ENCODE measurements at regions not wholly inside any gene's neighbourhood (a gene's known extent, or its start where the extent isn't known, plus 50 kb on each side); places are given as distances from the start of the nearest gene placed in this dataset.

DNA sequence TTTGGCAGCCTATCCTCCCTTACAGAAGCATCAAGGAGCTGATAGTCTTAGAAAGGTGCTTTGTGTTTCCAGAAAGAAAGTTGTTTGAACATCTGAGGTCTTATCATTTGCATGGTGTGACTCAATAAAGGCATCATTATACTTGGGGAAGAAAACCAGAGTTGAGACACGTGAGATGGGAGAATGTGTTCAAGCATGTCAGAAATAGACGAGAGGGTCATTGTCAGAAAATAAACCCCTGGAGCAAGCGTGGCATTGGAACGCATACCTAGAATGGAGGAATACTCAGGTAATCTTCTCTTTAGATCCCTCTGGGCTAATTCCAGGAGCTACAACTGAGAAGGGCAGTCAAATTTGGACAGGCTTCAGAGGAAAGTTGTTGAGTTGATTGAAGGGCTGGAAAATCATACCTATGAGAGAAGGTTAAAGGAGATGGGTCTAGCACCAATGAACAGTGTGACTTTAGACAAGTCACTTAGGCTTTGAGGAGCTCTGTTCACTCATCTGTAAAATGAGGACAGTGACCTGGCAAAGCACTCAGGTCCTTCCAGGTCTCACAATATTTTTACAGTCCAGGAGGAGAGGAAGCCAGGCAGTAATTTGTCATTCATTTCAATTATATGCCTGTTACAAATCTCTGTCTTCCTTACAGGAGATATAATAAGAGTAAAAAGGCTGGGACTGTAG lies 101.3 kb upstream of the C1orf21 start:
- no peak overlapping the region for H3K27ac Mint-ChIP-seq (ENCODE audit: unreplicated experiment)
- intact Hi-C loops (cut with micrococcal nuclease; ENCODE audit: unreplicated experiment), result no loop called here
- DNase-seq, result no peak
- peaks cover 2% of the 10 kb centered on the region for H3K9me3 Mint-ChIP-seq (ENCODE audit: low read depth, unreplicated experiment)
- no peaks in the 10 kb centered on the region for H3K27me3 Mint-ChIP-seq (ENCODE audit: unreplicated experiment)
- CTCF ChIA-PET, result no interaction called here
- no peaks in the 10 kb centered on the region for H3K36me3 Mint-ChIP-seq (ENCODE audit: insufficient read depth, unreplicated experiment)
- no peaks in the 10 kb centered on the region for H3K4me1 Mint-ChIP-seq (ENCODE audit: low read depth, unreplicated experiment)
- no peak overlapping the region for H3K4me3 Mint-ChIP-seq (ENCODE audit: low read depth, unreplicated experiment)
- BruUV-seq (replicated peaks), result no TSS peak
- TF ChIP-seq CTCF (IDR thresholded peaks at IDR 0.05; ENCODE audit: unreplicated experiment), result no peak

- intact Hi-C loops (cut with micrococcal nuclease; ENCODE audit: unreplicated experiment), result no loop called here
- Mint-ChIP-seq H3K9me3 (ENCODE audit: low read depth, unreplicated experiment) (peaks cover 2% of the 10 kb centered on the region), H3K27me3 (ENCODE audit: unreplicated experiment) (no peaks in the 10 kb centered on the region), H3K4me3 (ENCODE audit: low read depth, unreplicated experiment) (no peak overlapping the region), H3K36me3 (ENCODE audit: insufficient read depth, unreplicated experiment) (no peaks in the 10 kb centered on the region), H3K27ac (ENCODE audit: unreplicated experiment) (no peak overlapping the region), H3K4me1 (ENCODE audit: low read depth, unreplicated experiment) (no peaks in the 10 kb centered on the region)
- BruUV-seq (replicated peaks), result no TSS peak
- CTCF ChIA-PET, result interaction anchor here (0.6 kb wide), 1 partner anchor 1579 kb away, joined by 5 read pairs; no protein-coding TSS in a partner anchor
- DNase-seq, result no peak
- TF ChIP-seq CTCF (IDR thresholded peaks at IDR 0.05; ENCODE audit: unreplicated experiment), result no peak
Observed at GRCh38 chr1:184287001-184287400, 99.8 kb upstream of the C1orf21 start.

- Mint-ChIP-seq H3K36me3 (ENCODE audit: insufficient read depth, unreplicated experiment) (no peaks in the 10 kb centered on the region), H3K9me3 (ENCODE audit: low read depth, unreplicated experiment) (peaks cover 5% of the 10 kb centered on the region), H3K4me1 (ENCODE audit: low read depth, unreplicated experiment) (no peaks in the 10 kb centered on the region), H3K4me3 (ENCODE audit: low read depth, unreplicated experiment) (no peak overlapping the region), H3K27ac (ENCODE audit: unreplicated experiment) (no peak overlapping the region), H3K27me3 (ENCODE audit: unreplicated experiment) (no peaks in the 10 kb centered on the region)
- no peak for TF ChIP-seq CTCF (IDR thresholded peaks at IDR 0.05; ENCODE audit: unreplicated experiment)
- DNase-seq, result no peak
- intact Hi-C loops (cut with micrococcal nuclease; ENCODE audit: unreplicated experiment), result no loop called here
- CTCF ChIA-PET, result no interaction called here
- BruUV-seq (replicated peaks), result no TSS peak
Observed at GRCh38 chr1:184289825-184290550, 96.8 kb upstream of the C1orf21 start.

DNA sequence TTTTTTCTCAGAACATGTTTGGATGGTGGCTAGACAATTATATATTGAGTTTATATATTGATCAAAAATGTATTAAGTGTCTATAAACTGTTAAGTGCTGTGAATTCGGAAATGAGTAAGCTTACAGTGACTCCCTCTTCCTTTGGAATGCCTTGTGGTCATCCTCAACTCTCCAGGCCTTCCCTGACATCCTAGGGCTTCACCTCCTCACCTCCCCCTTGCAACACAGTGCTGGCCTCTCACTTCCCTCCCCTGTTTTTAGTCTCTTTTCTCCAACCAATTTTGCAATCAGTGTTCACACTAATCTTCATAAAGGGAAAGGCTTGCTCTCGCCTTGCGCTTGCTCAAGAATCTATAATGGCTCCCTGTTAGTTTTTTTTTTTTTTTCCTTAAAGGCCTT lies 95.1 kb upstream of the C1orf21 start:
- intact Hi-C loops (cut with micrococcal nuclease; ENCODE audit: unreplicated experiment), result no loop called here
- H3K27ac Mint-ChIP-seq (ENCODE audit: unreplicated experiment), result no peak overlapping the region
- no peaks in the 10 kb centered on the region for H3K4me1 Mint-ChIP-seq (ENCODE audit: low read depth, unreplicated experiment)
- no peak overlapping the region for H3K4me3 Mint-ChIP-seq (ENCODE audit: low read depth, unreplicated experiment)
- no TSS peak for BruUV-seq (replicated peaks)
- DNase-seq, result no peak
- H3K27me3 Mint-ChIP-seq (ENCODE audit: unreplicated experiment), result no peaks in the 10 kb centered on the region
- H3K9me3 Mint-ChIP-seq (ENCODE audit: low read depth, unreplicated experiment), result peaks cover 5% of the 10 kb centered on the region
- CTCF ChIA-PET, result no interaction called here
- H3K36me3 Mint-ChIP-seq (ENCODE audit: insufficient read depth, unreplicated experiment), result no peaks in the 10 kb centered on the region
- no peak for TF ChIP-seq CTCF (IDR thresholded peaks at IDR 0.05; ENCODE audit: unreplicated experiment)

Measured in Calu3 (cell line).